ENCODE measurements at regions not wholly inside any gene's neighbourhood (a gene's known extent, or its start where the extent isn't known, plus 50 kb on each side); places are given as distances from the start of the nearest gene placed in this dataset.

DNA sequence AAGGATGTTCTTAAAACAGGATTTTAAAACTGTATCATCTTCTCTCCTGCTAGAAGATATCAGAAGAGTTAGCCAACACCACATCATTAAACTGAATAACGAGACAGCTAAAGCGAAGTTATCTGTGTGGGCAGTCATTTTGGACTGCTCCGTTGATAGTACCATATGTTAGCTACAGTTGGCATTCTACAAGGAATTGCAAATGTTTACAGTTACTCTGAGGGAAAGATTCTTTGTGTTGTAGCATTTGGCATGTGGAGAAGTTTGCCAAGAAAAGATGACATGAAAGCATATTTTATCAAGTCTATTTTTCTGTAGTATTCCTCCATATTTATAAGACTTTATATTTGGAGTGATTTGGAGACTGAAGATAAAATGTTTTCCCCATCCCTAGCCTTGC is 464.4 kb upstream of the POM121L12 start:
- Mint-ChIP-seq H3K4me3 (ENCODE audit: unreplicated experiment) (no peak overlapping the region), H3K27ac (ENCODE audit: unreplicated experiment) (no peak overlapping the region), H3K27me3 (ENCODE audit: low read depth, unreplicated experiment) (peaks cover 3% of the 10 kb centered on the region), H3K9me3 (ENCODE audit: unreplicated experiment) (no peaks in the 10 kb centered on the region), H3K36me3 (ENCODE audit: low read depth, unreplicated experiment) (no peaks in the 10 kb centered on the region), H3K4me1 (ENCODE audit: low read depth, unreplicated experiment) (no peaks in the 10 kb centered on the region)
- Histone ChIP-seq H4K20me1 (ENCODE audit: insufficient read depth, low read length) (no peaks in the 10 kb centered on the region), H3K9ac (ENCODE audit: low read length) (no peak overlapping the region), H3K4me1 (ENCODE audit: insufficient read depth, low read length) (no peaks in the 10 kb centered on the region), H3K4me3 (ENCODE audit: insufficient read depth, low read depth, low read length) (no peak overlapping the region), H3K9me3 (ENCODE audit: insufficient read depth, low read depth, low read length) (no peaks in the 10 kb centered on the region), H3K27ac (ENCODE audit: low read depth, low read length) (no peak overlapping the region), H2AFZ (ENCODE audit: low read depth, low read length) (no peak overlapping the region), H3K79me2 (ENCODE audit: insufficient read depth, low read length) (no peaks in the 10 kb centered on the region), H3K4me2 (ENCODE audit: low read length) (no peak overlapping the region), H3K36me3 (ENCODE audit: insufficient read depth, low read length) (no peaks in the 10 kb centered on the region), H3K27me3 (ENCODE audit: insufficient read depth, low read length) (no peaks in the 10 kb centered on the region)
- FAIRE-seq (no peak), DNase-seq (ENCODE audit: low read depth) (no peak)
- TF ChIP-seq EZH2 (IDR thresholded peaks at IDR 0.05; ENCODE audit: insufficient read depth, low read length): no peak
- TF ChIP-seq, protein P1, sequence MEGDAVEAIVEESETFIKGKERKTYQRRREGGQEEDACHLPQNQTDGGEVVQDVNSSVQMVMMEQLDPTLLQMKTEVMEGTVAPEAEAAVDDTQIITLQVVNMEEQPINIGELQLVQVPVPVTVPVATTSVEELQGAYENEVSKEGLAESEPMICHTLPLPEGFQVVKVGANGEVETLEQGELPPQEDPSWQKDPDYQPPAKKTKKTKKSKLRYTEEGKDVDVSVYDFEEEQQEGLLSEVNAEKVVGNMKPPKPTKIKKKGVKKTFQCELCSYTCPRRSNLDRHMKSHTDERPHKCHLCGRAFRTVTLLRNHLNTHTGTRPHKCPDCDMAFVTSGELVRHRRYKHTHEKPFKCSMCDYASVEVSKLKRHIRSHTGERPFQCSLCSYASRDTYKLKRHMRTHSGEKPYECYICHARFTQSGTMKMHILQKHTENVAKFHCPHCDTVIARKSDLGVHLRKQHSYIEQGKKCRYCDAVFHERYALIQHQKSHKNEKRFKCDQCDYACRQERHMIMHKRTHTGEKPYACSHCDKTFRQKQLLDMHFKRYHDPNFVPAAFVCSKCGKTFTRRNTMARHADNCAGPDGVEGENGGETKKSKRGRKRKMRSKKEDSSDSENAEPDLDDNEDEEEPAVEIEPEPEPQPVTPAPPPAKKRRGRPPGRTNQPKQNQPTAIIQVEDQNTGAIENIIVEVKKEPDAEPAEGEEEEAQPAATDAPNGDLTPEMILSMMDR (IDR thresholded peaks at IDR 0.05; ENCODE audit: insufficient read depth, low read depth, low read length): no peak

DNA sequence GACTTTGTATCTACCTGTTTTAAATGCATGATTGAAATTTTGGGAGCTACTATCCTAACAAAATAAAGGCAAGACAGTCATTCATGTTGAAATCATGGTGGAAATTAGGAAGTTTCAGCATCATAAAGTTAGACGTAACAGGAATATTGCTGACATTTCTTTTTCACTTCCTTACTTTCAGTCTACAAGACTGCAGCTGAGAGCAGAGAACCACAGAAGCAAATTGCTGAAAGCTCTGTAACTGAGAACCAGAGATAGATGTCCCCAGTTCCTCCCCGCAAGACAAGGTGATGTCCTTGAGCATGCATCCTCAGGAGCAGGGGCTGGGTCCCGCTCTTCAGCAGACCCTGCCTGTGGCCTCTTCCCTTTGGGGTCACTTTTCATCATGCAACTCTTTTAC is 466.3 kb upstream of the POM121L12 start:
- no peak overlapping the region for H3K4me2 ChIP-seq (ENCODE audit: low read length)
- H3K27ac ChIP-seq (ENCODE audit: low read depth, low read length): no peak overlapping the region
- H3K27me3 Mint-ChIP-seq (ENCODE audit: low read depth, unreplicated experiment): peaks cover 3% of the 10 kb centered on the region
- H3K27me3 ChIP-seq (ENCODE audit: insufficient read depth, low read length): no peaks in the 10 kb centered on the region
- H3K9me3 ChIP-seq (ENCODE audit: insufficient read depth, low read depth, low read length): no peaks in the 10 kb centered on the region
- H3K36me3 Mint-ChIP-seq (ENCODE audit: low read depth, unreplicated experiment): no peaks in the 10 kb centered on the region
- no peaks in the 10 kb centered on the region for H3K4me1 Mint-ChIP-seq (ENCODE audit: low read depth, unreplicated experiment)
- H3K36me3 ChIP-seq (ENCODE audit: insufficient read depth, low read length): no peaks in the 10 kb centered on the region
- H4K20me1 ChIP-seq (ENCODE audit: insufficient read depth, low read length): no peaks in the 10 kb centered on the region
- no peaks in the 10 kb centered on the region for H3K79me2 ChIP-seq (ENCODE audit: insufficient read depth, low read length)
- no peak overlapping the region for H3K9ac ChIP-seq (ENCODE audit: low read length)
- H3K4me3 ChIP-seq (ENCODE audit: insufficient read depth, low read depth, low read length): no peak overlapping the region
- no peak for TF ChIP-seq EZH2 (IDR thresholded peaks at IDR 0.05; ENCODE audit: insufficient read depth, low read length)
- TF ChIP-seq, protein P1 (IDR thresholded peaks at IDR 0.05; ENCODE audit: insufficient read depth, low read depth, low read length): no peak
- no peaks in the 10 kb centered on the region for H3K4me1 ChIP-seq (ENCODE audit: insufficient read depth, low read length)
- FAIRE-seq (no peak), DNase-seq (ENCODE audit: low read depth) (no peak)
- no peak overlapping the region for H3K27ac Mint-ChIP-seq (ENCODE audit: unreplicated experiment)
- no peak overlapping the region for H3K4me3 Mint-ChIP-seq (ENCODE audit: unreplicated experiment)
- no peaks in the 10 kb centered on the region for H3K9me3 Mint-ChIP-seq (ENCODE audit: unreplicated experiment)
- H2AFZ ChIP-seq (ENCODE audit: low read depth, low read length): no peak overlapping the region

DNA sequence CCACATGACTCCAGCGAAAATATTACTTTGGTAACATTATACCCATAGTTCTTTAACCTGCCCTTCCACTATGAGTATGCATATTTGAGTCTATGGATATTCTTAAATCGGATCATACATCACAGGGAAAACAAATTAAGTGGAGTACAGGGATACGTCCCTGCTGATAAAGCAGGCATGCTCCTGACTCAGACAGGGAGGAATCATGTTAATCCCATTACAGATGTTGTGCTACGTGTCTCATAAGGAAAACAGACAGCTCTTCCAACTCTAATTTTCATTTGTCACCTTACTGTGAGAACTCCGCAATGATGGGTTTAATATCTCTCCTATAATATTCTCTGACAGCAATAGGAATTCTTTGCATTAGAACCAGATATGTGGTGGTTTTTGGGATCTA is 469.5 kb upstream of the POM121L12 start:
- no peaks in the 10 kb centered on the region for H3K36me3 ChIP-seq (ENCODE audit: insufficient read depth, low read length)
- no peak overlapping the region for H3K4me2 ChIP-seq (ENCODE audit: low read length)
- H3K27ac ChIP-seq (ENCODE audit: low read depth, low read length): no peak overlapping the region
- Mint-ChIP-seq H3K27ac (ENCODE audit: unreplicated experiment) (no peak overlapping the region), H3K4me1 (ENCODE audit: low read depth, unreplicated experiment) (no peaks in the 10 kb centered on the region), H3K9me3 (ENCODE audit: unreplicated experiment) (no peaks in the 10 kb centered on the region), H3K27me3 (ENCODE audit: low read depth, unreplicated experiment) (peaks cover 3% of the 10 kb centered on the region), H3K4me3 (ENCODE audit: unreplicated experiment) (no peak overlapping the region), H3K36me3 (ENCODE audit: low read depth, unreplicated experiment) (no peaks in the 10 kb centered on the region)
- DNase-seq (ENCODE audit: low read depth) (no peak), FAIRE-seq (no peak)
- no peaks in the 10 kb centered on the region for H3K4me1 ChIP-seq (ENCODE audit: insufficient read depth, low read length)
- H2AFZ ChIP-seq (ENCODE audit: low read depth, low read length): no peak overlapping the region
- H3K79me2 ChIP-seq (ENCODE audit: insufficient read depth, low read length): no peaks in the 10 kb centered on the region
- H3K9ac ChIP-seq (ENCODE audit: low read length): no peak overlapping the region
- no peaks in the 10 kb centered on the region for H4K20me1 ChIP-seq (ENCODE audit: insufficient read depth, low read length)
- H3K9me3 ChIP-seq (ENCODE audit: insufficient read depth, low read depth, low read length): no peaks in the 10 kb centered on the region
- H3K27me3 ChIP-seq (ENCODE audit: insufficient read depth, low read length): no peaks in the 10 kb centered on the region
- H3K4me3 ChIP-seq (ENCODE audit: insufficient read depth, low read depth, low read length): no peak overlapping the region
- TF ChIP-seq, protein P1 (IDR thresholded peaks at IDR 0.05; ENCODE audit: insufficient read depth, low read depth, low read length): no peak

Data from astrocyte (in vitro differentiated cells and primary cell).